COLO829 (cell line): ENCODE measurements at regions not wholly inside any gene's neighbourhood (a gene's known extent, or its start where the extent isn't known, plus 50 kb on each side); places are given as distances from the start of the nearest gene placed in this dataset.
"Not testable (repeated sequence)": the region's sequence is repeated elsewhere in the genome, so short reads cannot be mapped to it uniquely, and the experiment has no call there.

ENCODE experiments used
- DNase-seq: peaks from one replicate; pipeline ENCODE4 v3.0.0; 2012; ENCODE audit warnings: low spot score

- no peak for DNase-seq
Measured at GRCh38 chr13:82002710-82003109, 1661.8 kb upstream of the SPRY2 start.

GRCh38 chr13:81995316-81995715, 1654.4 kb upstream of the SPRY2 start:
- no peak for DNase-seq

GRCh38 chr13:81990652-81991051, 1649.7 kb upstream of the SPRY2 start:
- no peak for DNase-seq

GRCh38 chr13:81988567-81988966, 1647.6 kb upstream of the SPRY2 start:
- no peak for DNase-seq

GRCh38 chr13:81987677-81988357, 1646.9 kb upstream of the SPRY2 start:
- DNase-seq: no peak

GRCh38 chr13:81987159-81987558, 1646.2 kb upstream of the SPRY2 start:
- DNase-seq: peak; percentile 1

GRCh38 chr13:81986308-81986707, 1645.4 kb upstream of the SPRY2 start:
- no peak for DNase-seq

GRCh38 chr13:81957121-81957520, 1616.2 kb upstream of the SPRY2 start:
- DNase-seq: no peak

GRCh38 chr13:81929988-81930387, 1589.1 kb upstream of the SPRY2 start:
- peak; percentile 2 for DNase-seq

- DNase-seq: no peak
Measured at GRCh38 chr13:81927347-81927746, 1586.4 kb upstream of the SPRY2 start.

- DNase-seq: no peak
Measured at GRCh38 chr13:81917810-81918209, 1576.9 kb upstream of the SPRY2 start.

- no peak for DNase-seq
Measured at GRCh38 chr13:81916461-81916860, 1575.5 kb upstream of the SPRY2 start.

- DNase-seq: no peak
Measured at GRCh38 chr13:81907787-81908372, 1567.0 kb upstream of the SPRY2 start.

- DNase-seq: no peak
Measured at GRCh38 chr13:81888855-81889254, 1547.9 kb upstream of the SPRY2 start.

GRCh38 chr13:81874681-81875661, 1534.0 kb upstream of the SPRY2 start:
- no peak for DNase-seq

- DNase-seq: no peak
Measured at GRCh38 chr13:81874253-81874652, 1533.3 kb upstream of the SPRY2 start.

GRCh38 chr13:81872581-81872980, 1531.7 kb upstream of the SPRY2 start:
- DNase-seq: peak; percentile 8

GRCh38 chr13:81871751-81872325, 1530.9 kb upstream of the SPRY2 start:
- not testable (repeated sequence) for DNase-seq

GRCh38 chr13:81848291-81848690, 1507.4 kb upstream of the SPRY2 start:
- no peak for DNase-seq

GRCh38 chr13:81846771-81847170, 1505.8 kb upstream of the SPRY2 start:
- no peak for DNase-seq

GRCh38 chr13:81821259-81821658, 1480.3 kb upstream of the SPRY2 start:
- DNase-seq: no peak

- no peak for DNase-seq
Measured at GRCh38 chr13:81800433-81800832, 1459.5 kb upstream of the SPRY2 start.
